ENCODE measurements at regions not wholly inside any gene's neighbourhood (a gene's known extent, or its start where the extent isn't known, plus 50 kb on each side); places are given as distances from the start of the nearest gene placed in this dataset.

GRCh38 chr10:111203615-111204014 lies 126.8 kb downstream of the ADRA2A start:
- no peak for DNase-seq (ENCODE audit: low spot score)

GRCh38 chr10:111204838-111205237 lies 128.0 kb downstream of the ADRA2A start:
- DNase-seq (ENCODE audit: low spot score) = no peak

GRCh38 chr10:111206521-111206920 lies 129.7 kb downstream of the ADRA2A start:
- no peak for DNase-seq (ENCODE audit: low spot score)

- no peak for DNase-seq (ENCODE audit: low spot score)
These were observed 130.7 kb downstream of the ADRA2A start for GRCh38 chr10:111207500-111207899.

- DNase-seq (ENCODE audit: low spot score) = no peak
These were observed 132.1 kb downstream of the ADRA2A start for GRCh38 chr10:111208951-111209350.

- no peak for DNase-seq (ENCODE audit: low spot score)
These were observed 132.9 kb downstream of the ADRA2A start for GRCh38 chr10:111209692-111210091.

- no peak for DNase-seq (ENCODE audit: low spot score)
These were observed 134.4 kb downstream of the ADRA2A start for GRCh38 chr10:111211241-111211640.

GRCh38 chr10:111211706-111212105 lies 134.9 kb downstream of the ADRA2A start:
- DNase-seq (ENCODE audit: low spot score) = no peak

- DNase-seq (ENCODE audit: low spot score) = no peak
These were observed 145.1 kb downstream of the ADRA2A start for GRCh38 chr10:111221682-111222480.

- DNase-seq (ENCODE audit: low spot score) = no peak
These were observed 146.1 kb downstream of the ADRA2A start for GRCh38 chr10:111222961-111223360.

GRCh38 chr10:111231779-111232178 lies 154.9 kb downstream of the ADRA2A start:
- DNase-seq (ENCODE audit: low spot score) = no peak

GRCh38 chr10:111233439-111233838 lies 156.6 kb downstream of the ADRA2A start:
- no peak for DNase-seq (ENCODE audit: low spot score)

- no peak for DNase-seq (ENCODE audit: low spot score)
These were observed 157.5 kb downstream of the ADRA2A start for GRCh38 chr10:111234234-111234913.

- DNase-seq (ENCODE audit: low spot score) = no peak
These were observed 158.1 kb downstream of the ADRA2A start for GRCh38 chr10:111234914-111235302.

GRCh38 chr10:111240348-111240747 lies 163.5 kb downstream of the ADRA2A start:
- DNase-seq (ENCODE audit: low spot score) = no peak

- no peak for DNase-seq (ENCODE audit: low spot score)
These were observed 166.3 kb downstream of the ADRA2A start for GRCh38 chr10:111243126-111243525.

GRCh38 chr10:111246136-111246535 lies 169.3 kb downstream of the ADRA2A start:
- DNase-seq (ENCODE audit: low spot score) = no peak

GRCh38 chr10:111246814-111247452 lies 170.1 kb downstream of the ADRA2A start:
- no peak for DNase-seq (ENCODE audit: low spot score)

GRCh38 chr10:111247781-111248389 lies 171.1 kb downstream of the ADRA2A start:
- no peak for DNase-seq (ENCODE audit: low spot score)

- DNase-seq (ENCODE audit: low spot score) = no peak
These were observed 173.1 kb downstream of the ADRA2A start for GRCh38 chr10:111249925-111250324.

- DNase-seq (ENCODE audit: low spot score) = no peak
These were observed 184.3 kb downstream of the ADRA2A start for GRCh38 chr10:111261081-111261615.

GRCh38 chr10:111265341-111265740 lies 188.5 kb downstream of the ADRA2A start:
- DNase-seq (ENCODE audit: low spot score) = no peak

All from activated CD4-positive, alpha-beta T cell treated with anti-CD3 and anti-CD28 coated beads, Interleukin-2, Interleukin-4, amounts not matched to agents 100 ng/mL and 50 ng/mL, durations not matched to agents 16 hours and 8 hours (primary cell).